Adrenal gland (tissue), 9 donors: ENCODE measurements at regions not wholly inside any gene's neighbourhood (a gene's known extent, or its start where the extent isn't known, plus 50 kb on each side); places are given as distances from the start of the nearest gene placed in this dataset.
"Not testable (repeated sequence)": the region's sequence is repeated elsewhere in the genome, so short reads cannot be mapped to it uniquely, and the experiment has no call there.

Experiments
- DNase-seq, 7 donors: peaks; one replicate each; pipeline ENCODE4 v3.0.0-alpha.2; 2019 to 2020
- H3K27ac ChIP-seq, 5 donors: fragments of 200-600 bp; sonication (generic) in 4 of 5; 1 replicate in 3 of 5; 2 replicates in 2 of 5; pipeline versions ENCODE4 v1.5.1 to v1.8.0; 2016 to 2020; ENCODE audit warnings: mild to moderate bottlenecking in 1 of 5
- H3K27me3 ChIP-seq: fragments of 200-600 bp; 2 replicates; pipeline ENCODE4 v1.8.0; 2021
- H3K36me3 ChIP-seq, 2 donors: fragments of 200-600 bp; replicated peaks in 1 of 2; 1 replicate in 1 of 2; 2 replicates in 1 of 2; pipeline versions ENCODE4 v1.5.1 to v1.8.0; 2018 to 2022
- H3K4me1 ChIP-seq, 2 donors: fragments of 200-600 bp; replicated peaks in 1 of 2; 1 replicate in 1 of 2; 2 replicates in 1 of 2; pipeline versions ENCODE4 v1.5.1 to v1.8.0; 2018 to 2021
- H3K4me3 ChIP-seq, 4 donors: fragments of 200-600 bp; sonication (generic) in 3 of 4; one replicate each; pipeline ENCODE4 v1.5.1; 2016 to 2018
- H3K9me3 ChIP-seq, 3 donors: fragments of 200-600 bp; sonication (generic) in 1 of 3; replicated peaks in 1 of 3; 1 replicate in 2 of 3; 2 replicates in 1 of 3; pipeline versions ENCODE4 v1.5.1 to v1.8.0; 2016 to 2021
- POLR2A ChIP-seq, 2 donors: fragments of 450-650 bp; IDR thresholded peaks; one replicate each; pipeline ENCODE4 v1.6.1; 2017; ENCODE audit warnings: antibody characterized with exemption in 2 of 2, mild to moderate bottlenecking in 2 of 2, moderate library complexity in 1 of 2
- WGBS, 4 donors: extraction: QIAGEN DNeasy Blood & Tissue Kit in 2 of 4; methylation state at CpG; one replicate each; pipeline versions ENCODE4 v1.1.5 to v1.1.7; 2013 to 2017; 5-methylcytosine and 5-hydroxymethylcytosine counted together
- intact Hi-C, 2 donors: fragments of 100-400 bp; cut with DNase I; formaldehyde crosslinking; loops; one replicate each; pipeline versions ENCODE4 v1.14.1 to v1.15.0; 2022 to 2023
- TF ChIP-seq, protein P1 (sequence below), 6 experiments: fragments of 450-650 bp in 4 of 6; fragments of 200-600 bp in 2 of 6; sonication (generic) in 1 of 6; IDR thresholded peaks; 1 replicate in 5 of 6; 2 replicates in 1 of 6; pipeline versions ENCODE4 v1.5.1 to v1.8.0; 2016 to 2021; ENCODE audit warnings: antibody characterized with exemption in 6 of 6, mild to moderate bottlenecking in 2 of 6, moderate library complexity in 1 of 6
- donor health status: healthy with polysubstance abuse.
- donor health status: Bipolar disorder and iron deficiency.
- donor health status: DM: yes; HTN: yes; CAD: no.
- donor health status: DM: no; HTN: no; CAD: no.
- donor health status: DM: no; HTN: no; CAD: no.

DNA sequence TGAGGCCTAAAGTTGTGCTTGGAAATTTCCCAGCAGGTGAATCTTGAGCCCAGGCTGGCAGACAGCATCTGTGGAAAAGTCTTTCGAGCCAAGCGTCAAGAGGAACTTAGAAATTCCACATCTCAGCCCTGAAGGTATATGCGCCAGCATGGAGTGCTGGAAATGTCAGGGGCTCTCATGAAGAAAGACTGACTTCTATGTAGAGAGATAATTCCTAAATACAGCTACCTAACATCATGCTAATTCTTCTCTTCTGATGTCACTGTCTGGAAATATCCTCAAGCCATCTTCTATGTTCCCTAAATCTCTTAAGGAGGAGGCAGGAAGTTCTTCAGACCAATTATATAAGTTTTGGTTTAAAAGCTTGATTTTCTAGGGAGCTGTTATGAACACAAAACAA, 492.4 kb upstream of the MARCKS start:
- intact Hi-C loops: no loop called here
- Histone ChIP-seq H3K36me3 (no peaks in the 10 kb centered on the region), H3K4me3 (no peak overlapping the region), H3K27ac (no peak overlapping the region), H3K27me3 (no peaks in the 10 kb centered on the region), H3K9me3 (no peaks in the 10 kb centered on the region), H3K4me1 (no peaks in the 10 kb centered on the region)
- DNase-seq: no peak
- 96 to 100% (median 98%) methylated on average over 3 of the region's 3 CpGs for WGBS, 4 donors
- TF ChIP-seq, protein P1, sequence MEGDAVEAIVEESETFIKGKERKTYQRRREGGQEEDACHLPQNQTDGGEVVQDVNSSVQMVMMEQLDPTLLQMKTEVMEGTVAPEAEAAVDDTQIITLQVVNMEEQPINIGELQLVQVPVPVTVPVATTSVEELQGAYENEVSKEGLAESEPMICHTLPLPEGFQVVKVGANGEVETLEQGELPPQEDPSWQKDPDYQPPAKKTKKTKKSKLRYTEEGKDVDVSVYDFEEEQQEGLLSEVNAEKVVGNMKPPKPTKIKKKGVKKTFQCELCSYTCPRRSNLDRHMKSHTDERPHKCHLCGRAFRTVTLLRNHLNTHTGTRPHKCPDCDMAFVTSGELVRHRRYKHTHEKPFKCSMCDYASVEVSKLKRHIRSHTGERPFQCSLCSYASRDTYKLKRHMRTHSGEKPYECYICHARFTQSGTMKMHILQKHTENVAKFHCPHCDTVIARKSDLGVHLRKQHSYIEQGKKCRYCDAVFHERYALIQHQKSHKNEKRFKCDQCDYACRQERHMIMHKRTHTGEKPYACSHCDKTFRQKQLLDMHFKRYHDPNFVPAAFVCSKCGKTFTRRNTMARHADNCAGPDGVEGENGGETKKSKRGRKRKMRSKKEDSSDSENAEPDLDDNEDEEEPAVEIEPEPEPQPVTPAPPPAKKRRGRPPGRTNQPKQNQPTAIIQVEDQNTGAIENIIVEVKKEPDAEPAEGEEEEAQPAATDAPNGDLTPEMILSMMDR (IDR thresholded peaks at IDR 0.05): no peak
- no peak for TF ChIP-seq POLR2A (IDR thresholded peaks at IDR 0.05)

DNA sequence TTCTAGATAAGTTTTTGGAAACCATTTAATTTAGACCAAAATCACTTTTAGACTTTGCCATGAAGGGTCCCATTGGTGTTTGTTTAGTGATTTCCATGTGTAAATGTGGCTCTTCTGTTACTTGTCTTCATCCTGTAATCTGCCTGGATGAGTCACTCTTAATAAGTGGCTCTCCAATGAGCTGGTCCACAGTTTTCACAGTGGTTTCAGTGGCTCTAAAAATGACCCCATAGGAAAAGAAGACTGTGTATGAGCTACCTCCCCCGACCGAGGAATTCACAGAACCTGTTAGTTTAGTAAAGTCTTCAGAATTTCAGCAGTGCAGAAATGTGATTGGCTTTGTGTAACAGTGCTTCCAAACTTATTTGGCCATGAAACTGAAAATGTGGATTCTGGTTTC, 492.0 kb upstream of the MARCKS start:
- H3K9me3 ChIP-seq: no peaks in the 10 kb centered on the region
- intact Hi-C loops: no loop called here
- TF ChIP-seq, protein P1 (IDR thresholded peaks at IDR 0.05): no peak
- TF ChIP-seq POLR2A (IDR thresholded peaks at IDR 0.05): no peak
- H3K27ac ChIP-seq: no peak overlapping the region
- H3K4me1 ChIP-seq: no peaks in the 10 kb centered on the region
- no peaks in the 10 kb centered on the region for H3K27me3 ChIP-seq
- no peak overlapping the region for H3K4me3 ChIP-seq
- DNase-seq: no peak
- no peaks in the 10 kb centered on the region for H3K36me3 ChIP-seq
- WGBS, 4 donors: 68 to 96% (median 92%) methylated on average over 2 of the region's 2 CpGs

DNA sequence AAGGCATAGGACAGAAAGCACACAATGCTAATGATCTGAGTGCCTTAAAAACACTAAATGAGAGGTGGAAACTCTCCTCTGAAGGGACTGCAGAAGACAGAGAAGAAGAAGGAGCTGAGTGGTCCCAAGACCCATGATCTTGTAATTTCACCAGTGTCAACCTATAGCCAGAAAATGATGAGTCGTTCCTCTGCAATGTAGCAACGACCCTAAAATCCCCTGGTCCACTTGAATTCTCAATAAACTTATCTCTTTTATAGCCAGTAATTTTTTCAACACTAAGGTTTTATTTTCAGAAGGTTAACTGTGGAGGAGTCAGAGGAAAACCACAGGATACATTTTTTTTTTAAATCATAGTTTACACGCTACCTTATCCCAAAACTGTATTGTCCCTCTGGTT, 490.6 kb upstream of the MARCKS start:
- H3K27me3 ChIP-seq: no peaks in the 10 kb centered on the region
- intact Hi-C loops: no loop called here
- no peaks in the 10 kb centered on the region for H3K9me3 ChIP-seq
- no peak for DNase-seq
- WGBS, 4 donors: 79 to 81% (median 80%) methylated on average over 3 of the region's 3 CpGs
- no peak for TF ChIP-seq POLR2A (IDR thresholded peaks at IDR 0.05)
- TF ChIP-seq, protein P1 (IDR thresholded peaks at IDR 0.05): no peak
- H3K27ac ChIP-seq: no peak overlapping the region
- H3K4me3 ChIP-seq: no peak overlapping the region
- no peaks in the 10 kb centered on the region for H3K4me1 ChIP-seq
- no peaks in the 10 kb centered on the region for H3K36me3 ChIP-seq

- WGBS, 4 donors: 84 to 95% (median 87%) methylated on average over 5 of the region's 5 CpGs
- no peak overlapping the region for H3K27ac ChIP-seq
- no peak for DNase-seq
- intact Hi-C loops: no loop called here
- no peaks in the 10 kb centered on the region for H3K36me3 ChIP-seq
- TF ChIP-seq POLR2A (IDR thresholded peaks at IDR 0.05): no peak
- TF ChIP-seq, protein P1 (IDR thresholded peaks at IDR 0.05): no peak
- no peaks in the 10 kb centered on the region for H3K9me3 ChIP-seq
- H3K27me3 ChIP-seq: no peaks in the 10 kb centered on the region
- H3K4me1 ChIP-seq: no peaks in the 10 kb centered on the region
- no peak overlapping the region for H3K4me3 ChIP-seq
Observed at GRCh38 chr6:113370508-113371502, 486.3 kb upstream of the MARCKS start.

DNA sequence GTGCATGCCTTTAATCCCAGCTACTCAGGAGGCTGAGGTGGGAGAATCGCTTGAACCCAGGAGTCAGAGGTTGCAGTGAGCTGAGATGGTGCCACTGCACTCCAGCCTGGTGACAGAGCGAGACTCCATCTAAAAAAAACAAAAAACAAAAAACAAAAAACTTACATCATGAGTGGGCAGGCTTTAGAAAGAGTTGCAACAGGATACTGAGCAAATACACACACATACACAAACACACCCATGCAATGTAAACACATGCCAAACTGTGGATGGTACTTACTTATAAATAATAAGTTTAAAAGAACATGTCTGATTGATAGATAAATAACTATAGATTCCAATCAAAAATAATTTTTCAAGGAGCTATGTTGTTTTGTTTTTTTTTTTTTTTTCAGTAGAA, 481.7 kb upstream of the MARCKS start:
- DNase-seq, H3K27me3 ChIP-seq, H3K4me1 ChIP-seq, H3K4me3 ChIP-seq, intact Hi-C loops, H3K36me3 ChIP-seq, H3K27ac ChIP-seq, H3K9me3 ChIP-seq: not testable (repeated sequence)
- WGBS, 4 donors: 83 to 100% (median 92%) methylated on average over 2 of the region's 2 CpGs
